ENCODE measurements at regions not wholly inside any gene's neighbourhood (a gene's known extent, or its start where the extent isn't known, plus 50 kb on each side); places are given as distances from the start of the nearest gene placed in this dataset.

GRCh38 chr1:182142621-182143020 lies 81.1 kb upstream of the ZNF648 start:
- TF ChIP-seq CTCF (IDR thresholded peaks at IDR 0.05) (no peak), POLR2A (IDR thresholded peaks at IDR 0.05) (no peak)
